GM06990 (cell line): ENCODE measurements at regions not wholly inside any gene's neighbourhood (a gene's known extent, or its start where the extent isn't known, plus 50 kb on each side); places are given as distances from the start of the nearest gene placed in this dataset.

Experiments used
- DNase-seq: peaks from one replicate; pipeline ENCODE4 v3.0.0-alpha.2; 2011; ENCODE audit not compliant: insufficient read length; ENCODE audit errors: extremely low read depth
- H3K27me3 ChIP-seq: replicated peaks from 2 replicates; pipeline ENCODE4 v1.6.0; 2011; ENCODE audit warnings: low read length; ENCODE audit not compliant: control insufficient read depth, insufficient read depth
- H3K36me3 ChIP-seq: 2 replicates; pipeline ENCODE4 v1.5.1; 2011; ENCODE audit warnings: low read length; ENCODE audit not compliant: control insufficient read depth, insufficient read depth
- H3K4me3 ChIP-seq: replicated peaks from 2 replicates; pipeline ENCODE4 v1.5.1; 2011; ENCODE audit warnings: low read depth, mild to moderate bottlenecking, control low read depth, low read length
- TF ChIP-seq, protein P1 (sequence below): IDR thresholded peaks from 2 replicates; pipeline ENCODE4 v1.5.1; 2011; ENCODE audit warnings: low read length, control low read depth, mild to moderate bottlenecking, inconsistent platforms; ENCODE audit not compliant: insufficient read depth, poor library complexity, severe bottlenecking

DNA sequence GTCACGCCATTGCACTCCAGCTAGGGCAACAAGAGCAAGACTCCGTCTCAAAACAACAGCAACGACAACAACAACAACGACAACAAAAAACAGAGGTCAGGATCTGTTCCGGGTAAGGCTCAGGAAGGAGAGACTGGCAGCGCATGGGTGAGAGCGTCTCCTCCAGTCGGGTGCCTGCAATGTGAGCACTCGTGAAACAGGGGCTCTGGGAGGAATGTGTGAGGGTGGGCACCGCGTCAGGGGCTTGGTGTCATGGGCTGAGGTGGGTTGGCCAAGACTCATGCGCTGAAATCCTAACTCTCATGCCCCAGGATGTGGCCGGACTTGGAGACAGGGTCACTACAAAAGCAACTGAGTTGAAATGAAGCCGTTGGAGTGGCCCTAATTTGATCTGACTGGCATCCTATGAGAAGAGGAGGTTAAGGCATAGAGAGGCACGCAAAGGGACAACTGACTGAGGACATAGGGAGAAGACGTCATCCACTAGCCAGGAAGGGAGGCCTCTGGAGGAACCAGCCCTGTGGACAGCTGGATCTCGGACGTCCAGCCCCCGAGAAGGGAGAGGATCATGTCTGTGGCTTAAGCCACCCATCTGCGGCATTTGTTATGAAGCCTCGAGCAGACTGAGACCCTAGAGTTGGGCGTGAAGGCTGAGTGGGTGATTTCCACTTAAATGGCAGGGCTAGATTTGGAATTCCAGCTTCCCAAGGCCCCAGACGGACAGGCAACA lies 241.5 kb upstream of the PITRM1 start:
- TF ChIP-seq, protein P1, sequence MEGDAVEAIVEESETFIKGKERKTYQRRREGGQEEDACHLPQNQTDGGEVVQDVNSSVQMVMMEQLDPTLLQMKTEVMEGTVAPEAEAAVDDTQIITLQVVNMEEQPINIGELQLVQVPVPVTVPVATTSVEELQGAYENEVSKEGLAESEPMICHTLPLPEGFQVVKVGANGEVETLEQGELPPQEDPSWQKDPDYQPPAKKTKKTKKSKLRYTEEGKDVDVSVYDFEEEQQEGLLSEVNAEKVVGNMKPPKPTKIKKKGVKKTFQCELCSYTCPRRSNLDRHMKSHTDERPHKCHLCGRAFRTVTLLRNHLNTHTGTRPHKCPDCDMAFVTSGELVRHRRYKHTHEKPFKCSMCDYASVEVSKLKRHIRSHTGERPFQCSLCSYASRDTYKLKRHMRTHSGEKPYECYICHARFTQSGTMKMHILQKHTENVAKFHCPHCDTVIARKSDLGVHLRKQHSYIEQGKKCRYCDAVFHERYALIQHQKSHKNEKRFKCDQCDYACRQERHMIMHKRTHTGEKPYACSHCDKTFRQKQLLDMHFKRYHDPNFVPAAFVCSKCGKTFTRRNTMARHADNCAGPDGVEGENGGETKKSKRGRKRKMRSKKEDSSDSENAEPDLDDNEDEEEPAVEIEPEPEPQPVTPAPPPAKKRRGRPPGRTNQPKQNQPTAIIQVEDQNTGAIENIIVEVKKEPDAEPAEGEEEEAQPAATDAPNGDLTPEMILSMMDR, result no peak
- DNase-seq, result no peak
- H3K36me3 ChIP-seq, result no peaks in the 10 kb centered on the region
- H3K27me3 ChIP-seq, result no peaks in the 10 kb centered on the region
- H3K4me3 ChIP-seq, result no peak overlapping the region

DNA sequence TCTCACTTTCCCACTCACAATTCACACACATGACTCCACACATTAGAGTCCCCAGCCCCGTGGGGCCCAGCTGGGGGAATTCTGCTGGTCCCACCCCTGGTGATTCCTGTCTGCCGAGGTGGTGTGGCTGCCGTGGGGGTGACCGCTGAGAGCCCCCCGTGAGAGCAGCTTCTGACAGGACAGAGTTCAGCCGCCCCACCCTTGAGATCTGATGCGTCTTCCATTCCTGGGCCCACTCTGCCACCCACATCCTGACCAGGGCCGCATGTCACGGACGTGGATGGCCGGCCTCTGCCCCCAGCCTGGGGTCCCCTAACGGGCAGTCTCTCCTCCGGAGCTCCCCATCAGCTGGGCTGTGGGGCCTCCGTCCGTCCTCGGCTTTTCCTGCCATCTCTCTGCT lies 240.1 kb upstream of the PITRM1 start:
- Histone ChIP-seq H3K36me3 (no peaks in the 10 kb centered on the region), H3K27me3 (no peaks in the 10 kb centered on the region)

DNA sequence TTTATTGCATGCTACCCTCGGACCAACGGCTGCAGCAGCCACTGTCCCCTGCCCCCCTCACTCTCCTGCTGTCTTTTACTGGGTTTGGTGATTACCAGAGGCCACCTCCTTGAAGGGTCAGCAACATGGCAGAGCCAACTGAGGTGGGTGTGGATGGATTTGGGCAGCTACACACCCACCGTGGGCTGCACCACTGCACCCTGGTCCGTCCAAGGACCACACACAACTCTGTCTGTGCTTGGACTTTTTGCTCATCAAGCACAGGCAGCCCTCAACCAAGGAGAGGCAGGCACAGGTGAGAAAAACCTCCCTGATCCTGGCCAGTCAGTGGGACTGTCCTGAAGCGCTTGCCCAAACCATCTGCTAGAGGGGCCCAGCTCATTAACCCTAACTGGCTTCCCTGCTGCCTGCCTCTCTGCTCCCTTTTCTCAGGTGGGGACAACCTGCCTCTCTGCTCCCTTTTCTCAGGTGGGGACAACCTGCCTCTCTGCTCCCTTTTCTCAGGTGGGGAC lies 239.5 kb upstream of the PITRM1 start:
- no peak for DNase-seq
- Histone ChIP-seq H3K36me3 (no peaks in the 10 kb centered on the region), H3K4me3 (no peak overlapping the region), H3K27me3 (no peaks in the 10 kb centered on the region)
- TF ChIP-seq, protein P1, result no peak

More for the DNA sequence above, 240.1 kb upstream of the PITRM1 start:
- no peak overlapping the region for H3K4me3 ChIP-seq
- TF ChIP-seq, protein P1, result no peak
- DNase-seq, result no peak

DNA sequence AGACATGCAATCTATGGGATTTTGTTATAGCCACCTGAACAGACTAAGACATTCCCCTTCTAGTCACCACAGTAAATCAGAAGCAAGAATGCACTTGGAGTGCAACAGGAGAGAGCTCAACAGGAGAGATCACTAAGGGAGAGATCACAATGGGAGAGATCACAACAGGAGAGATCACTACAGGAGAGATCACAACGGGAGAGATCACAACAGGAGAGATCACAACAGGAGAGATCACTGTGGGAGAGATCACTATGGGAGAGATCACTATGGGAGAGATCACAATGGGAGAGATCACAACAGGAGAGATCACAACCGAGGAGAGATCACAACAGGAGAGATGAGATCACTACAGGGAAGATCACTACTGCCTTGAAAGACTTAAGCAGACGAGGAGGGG lies 238.5 kb upstream of the PITRM1 start:
- Histone ChIP-seq H3K36me3 (no peaks in the 10 kb centered on the region), H3K27me3 (no peaks in the 10 kb centered on the region), H3K4me3 (no peak overlapping the region)
- no peak for DNase-seq
- TF ChIP-seq, protein P1, result no peak

DNA sequence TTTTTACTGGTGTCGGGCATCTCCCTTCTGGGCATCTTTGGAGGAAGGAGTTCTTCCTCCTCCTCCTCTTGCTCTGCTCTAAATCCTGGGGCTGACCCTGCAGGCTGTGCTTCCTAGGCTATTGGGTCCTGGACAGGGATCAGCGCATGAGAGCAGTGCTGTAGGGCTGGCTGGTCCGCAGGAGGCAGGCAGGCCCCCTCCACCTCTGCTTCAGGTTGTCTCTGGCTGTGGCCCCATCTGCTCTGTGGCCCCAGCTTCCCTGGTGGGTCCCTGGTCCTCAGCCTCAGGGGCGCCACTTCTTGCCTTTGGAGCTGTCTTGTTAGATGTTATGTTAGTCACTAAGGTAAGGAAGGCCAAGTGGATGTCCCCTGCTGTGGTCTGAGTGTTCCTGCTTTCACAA lies 237.3 kb upstream of the PITRM1 start:
- H3K36me3 ChIP-seq, result no peaks in the 10 kb centered on the region
- no peak overlapping the region for H3K4me3 ChIP-seq
- no peak for DNase-seq
- no peaks in the 10 kb centered on the region for H3K27me3 ChIP-seq
- TF ChIP-seq, protein P1, result no peak
